Amygdala (tissue), 56 donors: ENCODE measurements at regions not wholly inside any gene's neighbourhood (a gene's known extent, or its start where the extent isn't known, plus 50 kb on each side); places are given as distances from the start of the nearest gene placed in this dataset.

ENCODE experiments used
- DNase-seq, 56 donors: peaks; one replicate each; lab custom pipeline; 2025; lab: John Stamatoyannopoulos, UW

DNA sequence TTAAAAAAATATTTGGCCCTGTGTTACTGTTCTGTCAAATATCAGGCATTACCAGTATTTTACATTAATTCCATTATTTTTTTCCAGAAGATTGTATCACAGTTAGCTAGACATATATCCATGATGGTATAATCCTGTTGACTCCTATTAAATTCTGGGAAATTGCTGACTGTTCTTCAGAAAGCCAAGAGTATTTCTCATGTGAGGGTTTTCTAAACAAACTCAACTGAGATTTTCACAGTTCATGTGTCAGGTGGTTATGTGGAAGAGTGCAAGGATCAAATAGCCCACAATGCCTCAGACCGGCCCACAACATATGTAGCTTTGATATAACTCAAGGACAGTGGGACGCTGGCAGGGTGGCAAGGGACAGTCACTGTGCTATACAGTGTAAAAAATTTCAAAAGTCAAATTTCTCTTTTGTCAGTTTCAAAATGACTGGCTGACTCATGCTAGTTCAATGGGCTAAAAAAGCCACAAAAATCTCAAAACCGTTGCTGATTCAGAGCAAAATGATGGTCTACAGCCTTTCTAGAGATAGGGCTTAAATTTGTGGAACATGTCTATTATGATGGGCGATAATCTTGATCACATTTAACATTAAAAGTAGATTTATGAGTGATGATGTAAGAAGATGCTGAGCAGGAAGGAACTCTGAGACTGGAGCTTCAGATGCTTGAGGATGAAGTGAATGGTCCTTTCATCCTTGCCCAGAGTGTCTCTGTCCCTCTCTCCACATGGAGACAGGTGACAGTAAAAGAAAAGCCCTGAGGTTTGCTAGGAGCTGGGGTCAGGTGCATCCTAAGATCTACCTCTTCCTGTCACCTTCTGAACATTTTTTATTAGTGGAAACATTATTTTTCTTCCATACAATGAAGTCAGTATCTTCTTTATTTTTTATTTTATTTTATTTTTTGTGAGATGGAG is 175.8 kb upstream of the PIEZO2 start:
- no peak for DNase-seq

DNA sequence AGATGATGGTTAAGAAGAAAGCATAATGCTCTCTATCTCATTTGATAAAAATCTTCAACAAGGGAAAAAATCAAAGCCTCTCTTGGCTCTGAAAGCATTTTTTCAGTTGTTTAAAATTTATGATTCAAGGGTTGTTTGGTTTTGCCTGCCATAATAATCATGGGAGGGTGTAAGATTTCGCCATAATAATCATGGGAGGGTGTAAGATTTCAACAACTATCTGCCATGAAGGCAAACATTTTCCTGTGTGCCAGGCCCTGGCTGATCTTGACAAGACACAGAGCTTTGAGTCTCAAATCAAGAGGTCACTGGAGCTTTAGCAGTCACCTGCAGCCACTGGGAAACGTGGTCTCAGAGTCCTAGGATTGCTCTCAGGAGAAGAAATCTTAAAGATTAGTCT is 175.1 kb upstream of the PIEZO2 start:
- DNase-seq: no peak

DNA sequence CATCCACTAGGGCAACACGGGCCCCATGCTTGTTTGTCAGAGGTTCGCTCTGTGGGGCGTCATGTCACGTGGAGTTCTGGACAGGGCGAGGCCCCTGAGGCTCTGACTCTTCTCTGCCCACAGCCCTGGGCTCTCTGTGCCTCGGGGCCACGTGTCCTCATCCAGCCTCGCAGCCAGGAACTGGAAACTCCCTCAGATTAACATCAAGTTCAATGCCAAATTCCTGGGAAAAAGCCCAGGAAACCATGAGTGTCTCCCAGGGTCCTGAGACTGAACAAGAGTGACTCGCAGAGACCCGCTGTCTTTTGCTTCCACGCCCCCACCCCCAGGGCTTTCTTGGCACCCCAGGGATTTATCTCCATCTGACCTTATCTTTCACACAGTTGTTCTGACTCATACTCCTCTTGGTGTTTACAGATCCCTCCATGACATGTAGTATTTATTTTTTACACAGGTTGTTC is 174.0 kb upstream of the PIEZO2 start:
- DNase-seq: no peak

DNA sequence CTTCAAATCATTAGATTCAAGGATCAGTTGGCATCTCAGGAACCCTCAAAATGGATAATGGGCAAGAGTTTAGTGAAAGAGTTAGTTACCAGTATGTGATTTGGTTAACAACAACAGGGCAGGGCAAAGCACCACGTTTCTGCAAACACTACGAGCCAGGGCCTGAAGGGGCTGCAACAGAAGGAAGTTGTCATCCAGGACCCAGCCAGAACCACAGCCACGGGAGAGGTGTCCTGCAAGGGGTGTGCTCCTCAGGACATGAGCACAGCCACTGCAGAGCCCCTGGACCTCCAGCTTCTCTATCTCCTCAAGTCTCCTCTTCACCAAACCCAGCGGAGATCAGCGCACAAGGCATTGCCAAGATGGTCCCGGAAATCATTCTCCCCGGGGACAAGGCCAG is 173.3 kb upstream of the PIEZO2 start:
- DNase-seq: no peak

DNA sequence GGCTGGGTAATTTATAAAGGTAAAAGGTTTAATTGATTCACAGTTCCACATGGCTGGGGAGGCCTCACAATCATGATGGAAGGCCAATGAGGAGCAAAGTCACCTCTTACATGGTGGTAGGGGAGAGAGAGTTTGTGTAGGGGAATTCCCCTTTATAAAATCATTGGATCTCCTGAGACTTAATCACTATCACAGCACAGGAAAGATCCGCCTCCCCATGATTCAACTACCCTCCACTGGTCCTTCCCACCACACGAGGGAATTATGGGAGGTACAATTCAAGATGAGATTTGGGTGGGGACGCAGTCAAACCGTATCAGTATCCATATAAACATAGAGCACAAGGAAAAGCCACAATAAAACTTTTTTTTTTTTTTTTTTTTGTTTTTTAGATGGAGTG is 172.6 kb upstream of the PIEZO2 start:
- no peak for DNase-seq

DNA sequence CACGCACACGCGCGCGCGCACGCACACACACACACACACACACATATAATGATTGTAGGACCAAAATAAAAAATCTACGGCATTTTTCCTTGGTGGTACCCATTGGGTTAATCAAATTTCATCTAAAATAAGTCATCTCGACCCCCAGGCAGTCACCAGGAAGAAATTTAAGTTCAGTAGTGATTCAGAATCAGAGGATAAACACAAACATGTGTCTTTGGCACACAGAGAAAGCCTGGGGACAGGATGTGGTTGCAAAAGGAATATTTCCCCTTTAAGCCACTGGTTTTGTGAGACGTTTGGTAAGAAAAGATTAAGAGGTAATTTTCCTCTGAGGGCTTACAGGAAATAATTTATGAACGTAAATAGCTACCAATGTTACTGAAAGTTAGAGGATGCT is 171.6 kb upstream of the PIEZO2 start:
- DNase-seq: no peak

DNA sequence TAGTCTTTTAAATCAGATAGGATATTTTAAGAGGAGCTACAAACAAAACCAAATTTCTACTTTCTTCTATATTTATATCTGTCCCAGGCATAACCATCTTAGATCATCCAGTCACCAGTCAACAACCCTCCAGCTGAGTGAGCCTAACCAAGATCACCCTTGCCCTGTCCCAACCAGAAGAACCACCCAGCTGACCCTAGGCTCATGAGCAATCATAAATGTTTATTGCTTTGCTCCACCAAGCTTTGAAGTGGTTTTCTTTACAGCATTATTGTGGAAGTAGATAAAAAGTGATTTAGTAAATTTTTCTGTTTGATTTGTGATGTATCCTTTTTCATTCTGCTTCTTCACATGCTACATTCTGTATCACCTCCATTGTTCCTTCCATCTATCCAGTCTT is 167.2 kb upstream of the PIEZO2 start:
- no peak for DNase-seq

DNA sequence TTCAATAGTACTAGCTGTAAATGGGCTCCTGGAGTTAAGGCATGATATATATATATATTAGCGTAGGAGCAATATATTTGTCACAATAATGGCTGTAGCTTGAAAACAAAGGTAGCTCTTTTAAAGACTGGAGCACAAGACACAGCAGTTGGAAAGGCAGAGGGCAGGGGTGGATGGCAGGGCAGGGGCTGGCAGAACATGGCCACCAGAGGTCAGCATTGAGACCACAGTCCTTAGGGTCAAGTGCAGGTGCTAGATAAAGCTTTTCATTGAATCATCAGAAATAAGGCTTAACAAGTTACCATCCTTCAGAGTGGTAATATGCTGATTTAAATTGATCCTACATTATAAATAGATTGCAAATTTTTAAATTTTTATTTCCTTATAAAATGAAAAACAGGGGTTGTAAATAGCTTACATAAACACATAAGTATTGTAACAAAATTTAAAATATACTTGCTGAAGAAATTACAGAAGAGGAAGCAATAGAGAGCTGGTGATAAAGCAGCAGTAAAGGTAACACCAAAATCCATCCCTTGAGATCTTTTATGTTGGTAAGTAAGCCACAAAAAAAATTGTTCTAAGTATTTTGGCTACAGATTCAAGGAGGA is 161.2 kb upstream of the PIEZO2 start:
- peak in 10 of 56 donors; percentile 2 to 49 (median 10) for DNase-seq

DNA sequence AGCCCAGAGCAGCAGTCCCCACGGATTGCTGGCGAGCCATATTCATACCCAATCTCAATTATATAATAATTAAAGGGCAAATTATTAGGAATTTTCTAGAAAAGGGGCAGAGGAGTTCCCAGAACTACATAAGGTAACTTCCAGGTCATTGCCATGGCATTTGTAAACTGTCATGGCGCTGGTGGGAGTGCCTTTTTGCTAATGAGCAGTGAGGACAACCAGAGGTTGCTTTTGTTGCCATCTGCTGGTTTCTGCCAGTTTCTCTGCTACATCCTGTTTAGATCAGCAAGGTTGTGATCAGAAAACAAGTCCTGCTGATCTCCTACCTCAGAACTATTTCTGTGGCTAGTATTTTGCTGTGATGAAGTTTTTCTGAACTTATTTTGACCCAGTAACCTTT is 159.8 kb upstream of the PIEZO2 start:
- DNase-seq: no peak

DNA sequence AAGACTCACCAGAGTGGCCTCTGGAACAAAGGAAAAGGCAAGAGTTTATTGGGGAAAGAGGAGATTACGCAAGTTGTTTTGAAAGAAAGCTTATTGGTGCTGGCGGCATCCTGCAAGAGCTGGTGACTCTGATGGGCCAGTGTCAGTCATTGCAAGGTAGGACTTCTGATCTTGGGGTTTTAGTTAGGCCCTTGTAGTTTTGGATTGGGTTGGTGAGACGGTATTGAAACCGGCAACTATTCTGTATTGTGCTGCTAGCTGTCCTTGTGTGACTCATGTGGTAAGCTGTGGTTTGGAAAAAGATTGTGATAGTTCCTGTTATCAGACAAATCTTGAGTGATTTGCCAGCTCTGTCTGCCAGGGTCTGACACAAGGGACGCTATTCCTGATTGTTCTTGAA is 159.1 kb upstream of the PIEZO2 start:
- no peak for DNase-seq

DNA sequence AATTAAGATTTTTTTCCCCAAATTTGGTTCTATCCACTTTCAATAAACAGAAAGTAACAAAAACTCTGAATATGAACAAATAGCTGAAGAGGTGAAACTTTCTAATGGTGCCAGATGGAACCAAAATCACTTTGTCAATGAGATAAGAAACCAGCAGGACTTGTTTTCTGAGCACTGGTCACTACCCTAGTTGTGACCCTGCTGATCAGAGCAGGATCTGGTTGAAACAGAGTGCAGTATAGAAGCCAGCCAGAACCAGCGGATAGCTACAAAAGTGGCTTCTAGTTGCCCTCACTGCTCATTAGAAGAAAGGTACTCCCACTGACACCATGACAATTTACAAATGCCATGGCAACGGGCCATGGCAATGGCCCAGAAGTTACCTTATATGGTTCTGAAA is 158.3 kb upstream of the PIEZO2 start:
- no peak for DNase-seq

DNA sequence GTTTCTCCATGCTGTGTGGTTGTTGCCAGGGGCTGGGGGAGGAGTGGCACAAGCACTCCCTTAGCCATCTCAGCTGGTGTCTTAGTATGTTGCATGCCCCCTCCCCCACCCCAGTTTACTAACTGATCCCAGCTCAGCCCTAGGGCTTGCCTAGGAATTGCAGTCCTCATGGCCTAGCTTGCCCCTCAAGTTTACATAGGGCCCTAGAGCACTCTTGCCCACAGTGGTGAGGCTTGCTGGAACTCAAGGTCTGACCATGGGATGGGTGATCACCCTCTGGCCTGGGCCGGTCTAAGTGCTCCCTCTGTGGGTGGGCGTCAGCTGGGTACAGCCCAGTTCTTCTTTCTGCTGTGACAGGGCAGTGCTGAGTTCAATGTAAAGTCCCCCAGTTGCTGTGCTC is 156.1 kb upstream of the PIEZO2 start:
- no peak for DNase-seq

DNA sequence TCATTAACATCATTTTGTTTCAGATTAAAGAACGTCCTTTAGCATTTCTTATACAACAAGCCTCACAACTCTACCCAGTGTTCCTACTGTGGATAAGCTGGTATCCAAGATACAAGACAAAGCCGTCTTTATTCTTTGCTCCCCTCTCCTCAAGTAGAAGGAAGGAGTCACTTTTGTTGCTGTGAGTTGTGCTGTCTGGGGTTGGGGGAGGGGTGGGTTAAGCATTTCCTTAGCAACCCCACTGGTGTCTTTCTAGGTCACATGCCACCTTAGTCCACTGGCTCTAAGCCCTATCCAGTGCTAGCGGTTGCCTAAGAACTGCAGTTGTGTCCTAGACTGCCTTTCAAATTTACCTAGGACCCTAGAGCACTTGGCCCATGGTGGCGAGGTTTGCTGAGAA is 155.6 kb upstream of the PIEZO2 start:
- no peak for DNase-seq

DNA sequence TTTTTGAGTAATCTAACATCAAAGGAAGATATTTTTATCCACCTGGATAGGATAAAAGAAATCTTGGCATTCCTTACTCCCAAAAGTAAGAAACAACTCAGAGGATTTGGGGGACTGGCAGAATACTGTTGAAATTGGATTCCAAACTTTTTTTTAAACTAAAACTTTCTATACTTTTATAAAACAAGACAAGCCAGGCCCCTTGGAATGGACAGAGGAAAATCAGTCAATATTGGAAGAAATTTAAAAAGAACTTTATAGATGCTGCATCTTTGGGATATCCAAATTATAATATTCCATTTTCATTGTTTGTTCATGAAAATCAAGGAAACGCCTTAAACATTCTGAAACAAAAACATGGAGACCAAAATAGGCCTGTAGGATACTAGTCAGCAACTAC is 147.6 kb upstream of the PIEZO2 start:
- DNase-seq: no peak

DNA sequence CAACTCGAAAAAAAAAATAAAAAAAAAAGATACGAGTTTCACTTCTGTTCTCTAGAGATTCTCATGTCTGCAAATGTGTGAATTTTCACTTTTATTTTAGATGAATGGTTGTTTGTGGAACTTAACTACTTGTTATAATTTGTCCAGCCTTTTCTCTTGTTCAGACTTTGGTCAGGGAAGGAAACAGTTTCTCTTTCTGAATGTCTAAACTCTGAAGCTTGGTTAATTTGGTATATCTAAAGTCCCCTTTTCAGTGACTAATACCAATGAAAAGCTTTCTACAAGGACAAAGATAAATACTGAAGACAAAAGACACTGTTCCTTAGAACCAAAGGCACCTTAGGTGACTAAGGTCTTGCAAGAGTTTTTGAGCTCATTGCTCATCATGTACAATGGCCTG is 144.4 kb upstream of the PIEZO2 start:
- no peak for DNase-seq

DNA sequence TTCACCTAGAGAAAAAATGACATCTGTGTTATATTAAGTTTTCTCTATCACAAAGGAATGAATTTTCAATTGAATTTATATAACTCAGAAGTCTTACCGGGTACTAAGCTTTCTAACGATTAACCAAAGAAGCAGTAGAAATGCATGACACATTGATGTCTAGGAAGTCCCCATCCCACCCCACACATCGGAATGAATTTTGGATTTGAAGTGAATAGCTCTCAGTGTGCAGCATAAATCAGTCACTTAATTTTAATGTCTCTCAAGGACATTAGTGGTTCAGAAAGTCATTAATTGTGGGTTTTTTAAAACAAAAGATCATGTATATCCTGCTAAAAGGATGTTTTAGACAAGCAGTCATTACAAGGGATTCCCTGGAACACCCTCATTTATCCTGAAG is 141.4 kb upstream of the PIEZO2 start:
- DNase-seq: no peak

DNA sequence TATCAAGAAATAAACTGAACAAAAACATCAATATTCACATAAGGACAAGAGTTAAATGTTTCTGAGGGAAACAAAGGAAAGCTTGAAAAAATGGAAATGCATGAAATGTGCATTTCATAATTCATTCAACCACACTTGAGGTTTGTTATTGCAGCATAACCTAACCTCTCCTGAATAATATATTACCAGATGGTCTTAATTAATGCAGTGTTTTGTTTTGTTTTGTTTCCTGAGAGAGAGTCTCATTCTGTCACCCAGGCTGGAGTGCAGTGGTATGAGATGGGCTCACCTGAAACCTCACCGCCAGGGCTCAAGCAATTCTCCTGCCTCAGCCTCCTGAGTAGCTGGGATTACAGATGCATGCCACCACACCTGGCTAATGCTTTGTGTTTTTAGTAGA is 139.9 kb upstream of the PIEZO2 start:
- no peak for DNase-seq

DNA sequence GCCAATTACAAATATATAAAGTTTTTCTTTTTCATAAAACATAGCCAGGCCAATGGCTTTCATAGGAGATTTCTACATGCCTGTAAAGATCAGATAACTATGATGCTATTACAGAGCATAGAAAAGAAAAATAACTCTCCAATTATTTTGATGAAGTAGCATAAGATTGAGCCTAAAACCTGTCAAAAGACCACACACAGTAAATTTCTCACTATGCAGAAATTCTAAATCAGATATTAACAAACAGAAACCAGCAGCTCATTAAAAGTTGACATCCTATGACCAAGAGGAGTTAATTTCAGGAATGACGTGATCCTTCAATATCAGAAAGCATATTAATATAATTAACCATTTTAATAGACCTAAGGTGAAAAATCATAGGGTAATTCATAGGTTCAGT is 139.0 kb upstream of the PIEZO2 start:
- no peak for DNase-seq

DNA sequence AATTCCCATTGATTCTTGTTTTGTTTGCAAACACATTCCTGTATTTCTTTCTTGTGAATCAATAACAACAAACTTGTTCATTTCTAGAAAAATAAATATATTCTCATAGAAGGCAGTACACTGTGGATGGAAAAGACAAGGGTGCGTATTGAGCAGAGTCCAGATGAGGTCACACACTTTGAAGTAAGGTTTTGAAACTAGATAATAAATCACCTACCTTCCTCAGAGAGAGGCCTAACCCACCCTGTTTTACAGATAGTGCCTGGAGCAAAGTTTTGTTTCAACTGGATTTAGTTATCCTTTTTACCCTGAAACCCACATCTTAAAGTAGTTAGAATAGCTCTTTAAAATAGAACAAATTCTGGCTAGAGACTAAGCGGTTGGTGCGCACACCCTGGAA is 137.1 kb upstream of the PIEZO2 start:
- DNase-seq: no peak

DNA sequence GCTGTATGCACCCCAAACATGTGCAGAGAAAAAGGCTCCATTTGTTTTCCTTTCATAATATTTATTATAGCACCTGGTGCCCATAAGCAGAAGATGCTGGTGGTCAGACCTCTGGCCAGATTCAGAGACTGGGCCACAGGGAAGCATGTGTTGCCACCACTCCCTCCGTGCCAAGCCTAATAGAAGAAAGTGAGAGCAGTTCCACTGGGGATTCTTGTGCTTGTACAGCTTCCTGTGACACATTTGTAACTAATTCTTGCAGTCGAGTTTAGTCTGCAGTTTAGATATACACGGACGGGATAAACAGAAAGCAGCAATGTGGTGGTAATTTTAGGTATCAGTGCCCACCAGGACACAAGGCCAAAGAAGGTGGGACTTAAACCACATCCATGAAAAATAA is 135.4 kb upstream of the PIEZO2 start:
- DNase-seq: no peak

DNA sequence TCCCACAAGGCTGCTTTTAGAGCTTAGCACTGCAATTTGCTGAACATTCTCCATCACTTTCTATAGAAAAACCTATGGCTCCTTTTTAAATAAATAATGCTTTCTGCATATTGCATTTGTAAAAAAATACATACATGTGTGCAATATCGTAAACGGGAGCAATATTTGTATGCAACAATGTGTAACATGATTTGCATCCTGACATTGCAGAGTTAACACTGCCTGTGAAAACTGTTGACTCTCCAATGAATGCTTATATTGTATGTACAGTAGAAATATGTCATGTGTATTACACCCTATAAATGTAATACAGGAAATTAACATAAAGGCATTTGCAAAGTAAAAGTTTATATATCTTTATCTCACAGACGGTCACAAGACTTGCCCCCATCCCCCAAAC is 135.0 kb upstream of the PIEZO2 start:
- DNase-seq: no peak

DNA sequence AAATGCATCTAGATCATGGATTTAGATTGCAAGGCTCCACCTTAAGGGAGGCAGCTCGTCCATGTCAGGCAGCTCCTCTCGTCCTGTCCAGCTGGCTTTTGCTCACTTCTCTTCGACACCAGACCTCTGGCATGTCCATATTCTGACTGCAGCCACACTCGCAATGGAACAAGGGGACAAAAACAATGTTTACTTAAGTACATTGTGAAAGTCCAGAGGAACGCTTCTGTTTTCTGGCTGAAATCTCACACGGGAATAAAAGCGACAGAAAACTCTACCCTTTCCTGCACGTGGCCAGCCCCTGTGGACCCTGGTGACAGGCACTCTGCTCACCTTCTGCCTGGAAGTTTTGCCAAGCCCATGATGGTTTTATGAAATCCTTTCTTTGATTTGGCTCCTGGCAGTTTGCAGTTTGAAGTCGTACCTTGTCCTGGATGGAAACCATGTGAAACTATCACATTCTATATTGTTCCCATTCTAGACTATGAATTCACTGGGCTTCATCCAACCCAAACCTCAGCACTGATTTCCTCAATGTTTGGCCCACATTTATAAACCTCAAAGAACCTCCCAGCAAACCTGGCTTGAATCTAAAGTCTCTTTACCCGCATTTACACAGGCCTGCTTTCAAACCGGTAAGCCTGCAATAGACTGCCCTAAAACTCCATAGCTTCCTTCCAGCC is 134.3 kb upstream of the PIEZO2 start:
- no peak for DNase-seq
